Vagina (tissue), 2 donors: ENCODE measurements at regions not wholly inside any gene's neighbourhood (a gene's known extent, or its start where the extent isn't known, plus 50 kb on each side); places are given as distances from the start of the nearest gene placed in this dataset.

Experiments
- CTCF ChIP-seq, 3 experiments: fragments of 450-650 bp in 2 of 3; fragments of 200-600 bp in 1 of 3; sonication (generic) in 1 of 3; IDR thresholded peaks; one replicate each; pipeline ENCODE4 v1.5.1; 2017 to 2019; ENCODE audit warnings: antibody characterized with exemption in 3 of 3, mild to moderate bottlenecking in 2 of 3, moderate library complexity in 2 of 3
- POLR2A ChIP-seq, 2 donors: fragments of 450-650 bp; IDR thresholded peaks; one replicate each; pipeline ENCODE4 v1.6.1; 2017; ENCODE audit warnings: antibody characterized with exemption in 2 of 2, mild to moderate bottlenecking in 2 of 2, moderate library complexity in 2 of 2
- POLR2AphosphoS5 ChIP-seq, 2 donors: sonication (generic); formaldehyde crosslinking; IDR thresholded peaks; one replicate each; pipeline ENCODE4 v1.9.0; 2017; ENCODE audit warnings: antibody characterized with exemption in 2 of 2, mild to moderate bottlenecking in 2 of 2, low read depth in 1 of 2; ENCODE audit not compliant: insufficient read depth in 1 of 2

DNA sequence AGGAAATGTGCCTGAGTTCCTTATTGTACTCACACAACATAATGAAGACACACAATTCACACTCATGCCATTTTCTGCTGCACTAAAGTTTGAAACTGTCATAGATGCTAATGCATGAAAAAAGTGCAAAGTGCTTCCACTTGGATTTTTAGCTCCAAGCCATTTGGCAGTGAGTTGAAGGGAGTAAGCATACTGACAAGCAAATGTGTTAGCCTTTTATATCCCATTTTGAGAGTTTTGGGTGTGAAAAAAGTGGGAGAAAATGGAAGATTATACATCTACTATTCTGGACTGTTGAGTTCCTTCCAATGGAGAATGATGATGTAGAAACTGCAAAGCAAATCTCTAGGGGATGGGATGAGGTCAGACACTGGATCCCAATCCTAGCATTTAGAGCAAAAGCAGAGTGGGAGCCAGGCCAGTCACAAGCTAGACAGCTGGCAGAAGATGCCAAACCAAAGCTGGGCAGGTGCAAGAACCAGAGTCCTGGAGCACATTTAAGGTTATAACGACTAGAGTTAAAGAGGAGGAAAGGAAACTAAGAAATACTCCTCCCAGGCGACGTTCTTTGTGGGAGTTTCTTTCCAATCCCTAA is 216.8 kb downstream of the FBXO8 start:
- TF ChIP-seq POLR2A (IDR thresholded peaks at IDR 0.05) (no peak), CTCF (IDR thresholded peaks at IDR 0.05) (no peak), POLR2AphosphoS5 (IDR thresholded peaks at IDR 0.05; ENCODE audit: insufficient read depth in 1 of 2, low read depth in 1 of 2) (no peak)
